Left lung (tissue), 4 donors: ENCODE measurements at regions not wholly inside any gene's neighbourhood (a gene's known extent, or its start where the extent isn't known, plus 50 kb on each side); places are given as distances from the start of the nearest gene placed in this dataset.

Experiments
- ATAC-seq: fragments of 200-7000 bp; cut with Tn5 transposase; one replicate; pipeline ENCODE4 v1.9.1; 2020; ENCODE audit warnings: moderate library complexity
- DNase-seq, 4 donors: peaks; one replicate each; pipeline ENCODE4 v3.0.0-alpha.2; 2013 to 2020
- H3K27ac ChIP-seq, 2 donors: fragments of 200-600 bp; sonication (generic) in 1 of 2; one replicate each; pipeline versions ENCODE4 v1.5.0 to v1.8.0; 2020 to 2021
- H3K27me3 ChIP-seq, 2 donors: fragments of 200-600 bp; sonication (generic) in 1 of 2; one replicate each; pipeline versions ENCODE4 v1.5.0 to v1.8.0; 2020 to 2021
- H3K36me3 ChIP-seq, 2 donors: fragments of 200-600 bp; sonication (generic) in 1 of 2; one replicate each; pipeline versions ENCODE4 v1.5.0 to v1.8.0; 2020 to 2021
- H3K4me1 ChIP-seq, 2 donors: fragments of 200-600 bp; one replicate each; pipeline ENCODE4 v1.8.0; 2021
- H3K4me3 ChIP-seq, 2 donors: fragments of 200-600 bp; sonication (generic) in 1 of 2; one replicate each; pipeline versions ENCODE4 v1.5.0 to v1.8.0; 2020 to 2021; ENCODE audit warnings: mild to moderate bottlenecking in 1 of 2
- H3K9me3 ChIP-seq, 2 donors: fragments of 200-600 bp; sonication (generic) in 1 of 2; one replicate each; pipeline versions ENCODE4 v1.5.0 to v1.8.0; 2020 to 2021
- CTCF ChIP-seq, 2 donors: fragments of 200-600 bp; sonication (generic) in 1 of 2; IDR thresholded peaks; one replicate each; pipeline versions ENCODE4 v1.5.0 to v1.8.0; 2021; ENCODE audit warnings: antibody characterized with exemption in 2 of 2
- intact Hi-C, 2 donors: fragments of 100-400 bp; cut with DNase I; formaldehyde crosslinking; loops; one replicate each; pipeline versions ENCODE4 v1.11.2 to v1.14.2; 2022
- donor health status: DM: no; HTN: yes; CAD: no.
- donor health status: DM: no; HTN: no; CAD: no.

- intact Hi-C loops = no loop called here
- Histone ChIP-seq H3K27ac (no peak overlapping the region), H3K36me3 (no peaks in the 10 kb centered on the region), H3K4me1 (no peaks in the 10 kb centered on the region), H3K4me3 (no peak overlapping the region), H3K9me3 (no peaks in the 10 kb centered on the region), H3K27me3 (no peaks in the 10 kb centered on the region)
- peak in 1 of 4 donors; percentile 61 for DNase-seq
- no peak for TF ChIP-seq CTCF (IDR thresholded peaks at IDR 0.05)
- ATAC-seq = no peak
Measured at GRCh38 chr2:120431386-120432292, 85.7 kb downstream of the INHBB start.

- DNase-seq (peak in 1 of 4 donors; percentile 61), ATAC-seq (no peak)
- intact Hi-C loops = no loop called here
- Histone ChIP-seq H3K27me3 (no peaks in the 10 kb centered on the region), H3K9me3 (no peaks in the 10 kb centered on the region), H3K4me3 (no peak overlapping the region), H3K36me3 (no peaks in the 10 kb centered on the region), H3K27ac (no peak overlapping the region), H3K4me1 (no peaks in the 10 kb centered on the region)
- no peak for TF ChIP-seq CTCF (IDR thresholded peaks at IDR 0.05)
Measured at GRCh38 chr2:120432293-120432975, 86.5 kb downstream of the INHBB start.

GRCh38 chr2:120432976-120433815 lies 87.3 kb downstream of the INHBB start:
- no peak for ATAC-seq
- Histone ChIP-seq H3K4me3 (no peak overlapping the region), H3K27me3 (no peaks in the 10 kb centered on the region), H3K9me3 (no peaks in the 10 kb centered on the region), H3K36me3 (no peaks in the 10 kb centered on the region), H3K4me1 (no peaks in the 10 kb centered on the region), H3K27ac (no peak overlapping the region)
- intact Hi-C loops = no loop called here
- no peak for TF ChIP-seq CTCF (IDR thresholded peaks at IDR 0.05)
- peak in 1 of 4 donors; percentile 76 for DNase-seq

- no peak overlapping the region for H3K27ac ChIP-seq
- no peak for TF ChIP-seq CTCF (IDR thresholded peaks at IDR 0.05)
- H3K9me3 ChIP-seq = no peaks in the 10 kb centered on the region
- ATAC-seq (no peak), DNase-seq (no peak)
- no peaks in the 10 kb centered on the region for H3K36me3 ChIP-seq
- H3K4me1 ChIP-seq = no peaks in the 10 kb centered on the region
- H3K27me3 ChIP-seq = peaks cover 0 to 5% of the 10 kb centered on the region in 2 donors
- intact Hi-C loops = no loop called here
- H3K4me3 ChIP-seq = no peak overlapping the region
Measured at GRCh38 chr2:120433816-120434290, 87.9 kb downstream of the INHBB start.
